Stomach (tissue), 8 donors: ENCODE measurements at regions not wholly inside any gene's neighbourhood (a gene's known extent, or its start where the extent isn't known, plus 50 kb on each side); places are given as distances from the start of the nearest gene placed in this dataset.

Experiments
- DNase-seq, 2 donors: peaks; one replicate each; pipeline versions ENCODE4 v3.0.0 to v3.0.0-alpha.2; 2013 to 2019
- H3K27ac ChIP-seq, 5 donors: fragments of 200-600 bp in 4 of 5; sonication (generic) in 4 of 5; one replicate each; pipeline ENCODE4 v1.5.1; 2013 to 2019; ENCODE audit warnings: mild to moderate bottlenecking in 1 of 5, moderate library complexity in 1 of 5
- H3K27me3 ChIP-seq, 3 donors: fragments of 200-600 bp; sonication (generic); one replicate each; pipeline ENCODE4 v1.5.1; 2017 to 2019; ENCODE audit warnings: mixed run types in 1 of 3
- H3K36me3 ChIP-seq, 4 donors: fragments of 200-600 bp; sonication (generic); 1 replicate in 3 of 4; 2 replicates in 1 of 4; pipeline ENCODE4 v1.5.1; 2016 to 2019
- H3K4me1 ChIP-seq, 4 donors: fragments of 200-600 bp; sonication (generic); one replicate each; pipeline ENCODE4 v1.5.1; 2016 to 2019
- H3K4me3 ChIP-seq, 4 donors: fragments of 200-600 bp; sonication (generic) in 3 of 4; one replicate each; pipeline ENCODE4 v1.5.1; 2016 to 2019; ENCODE audit warnings: mild to moderate bottlenecking in 1 of 4
- H3K9me3 ChIP-seq, 4 donors: fragments of 200-600 bp; sonication (generic); one replicate each; pipeline ENCODE4 v1.5.1; 2016 to 2019
- CTCF ChIP-seq, 7 experiments: fragments of 450-650 bp in 4 of 7; fragments of 200-600 bp in 3 of 7; sonication (generic) in 3 of 7; IDR thresholded peaks; one replicate each; pipeline ENCODE4 v1.5.1; 2016 to 2019; ENCODE audit warnings: antibody characterized with exemption in 7 of 7, control low read depth in 2 of 7, mild to moderate bottlenecking in 1 of 7
- EP300 ChIP-seq: sonication (generic); formaldehyde crosslinking; IDR thresholded peaks from one replicate; pipeline ENCODE4 v1.6.1; 2017; ENCODE audit warnings: antibody characterized with exemption
- POLR2A ChIP-seq, 4 donors: fragments of 450-650 bp; IDR thresholded peaks; one replicate each; pipeline ENCODE4 v1.6.1; 2016; ENCODE audit warnings: antibody characterized with exemption in 4 of 4, control low read depth in 2 of 4, mild to moderate bottlenecking in 1 of 4, moderate library complexity in 1 of 4
- POLR2AphosphoS5 ChIP-seq, 3 donors: sonication (generic); formaldehyde crosslinking; IDR thresholded peaks; one replicate each; pipeline ENCODE4 v1.6.1; 2016; ENCODE audit warnings: antibody characterized with exemption in 3 of 3
- WGBS, 5 donors: extraction: QIAGEN DNeasy Blood & Tissue Kit in 3 of 5; methylation state at CpG; one replicate each; pipeline versions ENCODE4 v1.1.5 to v1.1.7; 2013 to 2018; 5-methylcytosine and 5-hydroxymethylcytosine counted together
- intact Hi-C: fragments of 100-400 bp; cut with DNase I; formaldehyde crosslinking; loops from one replicate; pipeline ENCODE4 v1.15.1; 2023; ENCODE audit warnings: low total_unique reads
- donor health status: healthy with polysubstance abuse.
- donor health status: Bipolar disorder and iron deficiency.
- donor health status: healthy.

GRCh38 chr2:117646099-117646498 lies 168.4 kb upstream of the DDX18 start:
- DNase-seq = no peak
- H3K27ac ChIP-seq = no peak overlapping the region
- TF ChIP-seq EP300 (no peak), CTCF (IDR thresholded peaks at IDR 0.05) (no peak), POLR2AphosphoS5 (IDR thresholded peaks at IDR 0.05) (no peak), POLR2A (IDR thresholded peaks at IDR 0.05) (no peak)
- 63 to 89% (median 71%) methylated on average over 1 of the region's 1 CpG for WGBS, 5 donors
- intact Hi-C loops = no loop called here
- H3K36me3 ChIP-seq = no peaks in the 10 kb centered on the region
- H3K4me3 ChIP-seq = no peak overlapping the region
- no peaks in the 10 kb centered on the region for H3K9me3 ChIP-seq
- H3K27me3 ChIP-seq = no peaks in the 10 kb centered on the region
- H3K4me1 ChIP-seq = no peaks in the 10 kb centered on the region

DNA sequence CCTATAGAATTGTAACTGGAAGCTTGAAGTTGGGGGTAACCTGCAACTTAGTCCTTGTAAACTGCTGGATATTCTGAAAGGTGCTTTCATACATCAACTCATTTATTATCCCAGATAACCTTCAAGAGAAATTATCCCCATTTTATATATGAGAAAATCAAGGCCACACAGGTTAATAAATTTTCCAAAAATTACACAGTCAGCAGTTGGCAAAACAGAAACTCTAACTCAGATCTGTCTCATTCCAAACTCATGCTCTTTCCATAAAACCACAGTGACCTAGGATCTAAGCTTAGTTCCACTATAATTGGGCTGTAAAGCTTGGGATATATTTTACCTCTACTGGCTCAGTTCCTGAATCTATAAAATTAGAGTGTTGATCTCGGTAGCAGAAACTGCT lies 167.6 kb upstream of the DDX18 start:
- intact Hi-C loops = no loop called here
- H3K4me1 ChIP-seq = no peaks in the 10 kb centered on the region
- WGBS, 5 donors = 62 to 73% (median 71%) methylated on average over 1 of the region's 1 CpG

GRCh38 chr2:117656546-117656945 lies 157.9 kb upstream of the DDX18 start:
- DNase-seq = peak in 1 of 2 donors; percentile 14
- Histone ChIP-seq H3K9me3 (no peaks in the 10 kb centered on the region), H3K36me3 (no peaks in the 10 kb centered on the region), H3K4me3 (no peak overlapping the region), H3K4me1 (no peaks in the 10 kb centered on the region), H3K27me3 (no peaks in the 10 kb centered on the region), H3K27ac (no peak overlapping the region)
- TF ChIP-seq POLR2A (IDR thresholded peaks at IDR 0.05) = no peak
- TF ChIP-seq POLR2AphosphoS5 (IDR thresholded peaks at IDR 0.05) = no peak
- TF ChIP-seq EP300 = no peak
- TF ChIP-seq CTCF (IDR thresholded peaks at IDR 0.05) = no peak
- intact Hi-C loops = no loop called here
- WGBS, 5 donors = 26 to 54% (median 35%) methylated on average over 4 of the region's 4 CpGs

More for the DNA sequence above, 167.6 kb upstream of the DDX18 start:
- TF ChIP-seq CTCF (IDR thresholded peaks at IDR 0.05) (no peak), POLR2A (IDR thresholded peaks at IDR 0.05) (no peak), POLR2AphosphoS5 (IDR thresholded peaks at IDR 0.05) (no peak), EP300 (no peak)
- H3K27ac ChIP-seq = no peak overlapping the region
- no peaks in the 10 kb centered on the region for H3K36me3 ChIP-seq
- H3K27me3 ChIP-seq = no peaks in the 10 kb centered on the region
- no peak for DNase-seq
- no peak overlapping the region for H3K4me3 ChIP-seq
- no peaks in the 10 kb centered on the region for H3K9me3 ChIP-seq

- Histone ChIP-seq H3K27ac (no peak overlapping the region), H3K4me3 (no peak overlapping the region), H3K4me1 (no peaks in the 10 kb centered on the region), H3K27me3 (no peaks in the 10 kb centered on the region), H3K36me3 (no peaks in the 10 kb centered on the region), H3K9me3 (no peaks in the 10 kb centered on the region)
- DNase-seq = no peak
- WGBS, 5 donors = 54 to 81% (median 72%) methylated on average over 5 of the region's 5 CpGs
- intact Hi-C loops = no loop called here
- TF ChIP-seq POLR2A (IDR thresholded peaks at IDR 0.05) = no peak
- no peak for TF ChIP-seq EP300
- no peak for TF ChIP-seq POLR2AphosphoS5 (IDR thresholded peaks at IDR 0.05)
These were observed 152.9 kb upstream of the DDX18 start for GRCh38 chr2:117661619-117662018.

GRCh38 chr2:117674172-117674571 lies 140.3 kb upstream of the DDX18 start:
- intact Hi-C loops = no loop called here
- 80 to 90% (median 86%) methylated on average over 4 of the region's 4 CpGs for WGBS, 5 donors

More at GRCh38 chr2:117674172-117674571, 140.3 kb upstream of the DDX18 start:
- Histone ChIP-seq H3K36me3 (no peaks in the 10 kb centered on the region), H3K27ac (no peak overlapping the region), H3K4me3 (no peak overlapping the region), H3K9me3 (peaks cover 0 to 18% (median 14%) of the 10 kb centered on the region in 4 donors), H3K4me1 (no peaks in the 10 kb centered on the region), H3K27me3 (no peaks in the 10 kb centered on the region)
- TF ChIP-seq POLR2A (IDR thresholded peaks at IDR 0.05) (no peak), CTCF (IDR thresholded peaks at IDR 0.05) (no peak), EP300 (no peak), POLR2AphosphoS5 (IDR thresholded peaks at IDR 0.05) (no peak)
- DNase-seq = no peak
